Activated CD4-positive, alpha-beta T cell treated with anti-CD3 and anti-CD28 coated beads, Interleukin-2, amount 10 ng/mL, durations not matched to agents 24 days and 14 days (primary cell): ENCODE measurements at regions not wholly inside any gene's neighbourhood (a gene's known extent, or its start where the extent isn't known, plus 50 kb on each side); places are given as distances from the start of the nearest gene placed in this dataset.

Experiments used
- DNase-seq: peaks from one replicate; pipeline ENCODE4 v3.0.0; 2022
- H3K27ac Mint-ChIP-seq: one replicate; pipeline ENCODE4 v1.8.0; 2022; ENCODE audit warnings: mild to moderate bottlenecking, mixed read lengths
- H3K27me3 Mint-ChIP-seq: one replicate; pipeline ENCODE4 v1.8.0; 2022; ENCODE audit warnings: mixed read lengths
- H3K36me3 Mint-ChIP-seq: one replicate; pipeline ENCODE4 v1.8.0; 2022; ENCODE audit warnings: low read depth, mild to moderate bottlenecking, mixed read lengths
- H3K4me1 Mint-ChIP-seq: one replicate; pipeline ENCODE4 v1.8.0; 2021; ENCODE audit warnings: mixed read lengths
- H3K4me3 Mint-ChIP-seq: one replicate; pipeline ENCODE4 v1.8.0; 2022; ENCODE audit warnings: mild to moderate bottlenecking, moderate library complexity, mixed read lengths
- H3K9me3 Mint-ChIP-seq: one replicate; pipeline ENCODE4 v1.8.0; 2021; ENCODE audit warnings: mixed read lengths
- intact Hi-C: fragments of 100-400 bp; cut with micrococcal nuclease; formaldehyde crosslinking; loops from one replicate; pipeline ENCODE4 v1.15.1; 2023

- DNase-seq, result no peak
- Mint-ChIP-seq H3K4me1 (peaks cover 6% of the 10 kb centered on the region), H3K36me3 (no peaks in the 10 kb centered on the region), H3K27ac (no peak overlapping the region), H3K27me3 (no peaks in the 10 kb centered on the region), H3K9me3 (peaks cover 3% of the 10 kb centered on the region), H3K4me3 (no peak overlapping the region)
- intact Hi-C loops, result no loop called here
Measured at GRCh38 chr3:153693207-153693606, 428.0 kb upstream of the ARHGEF26 start.

- no peaks in the 10 kb centered on the region for H3K36me3 Mint-ChIP-seq
- H3K27ac Mint-ChIP-seq, result no peak overlapping the region
- H3K27me3 Mint-ChIP-seq, result peaks cover 7% of the 10 kb centered on the region
- H3K4me1 Mint-ChIP-seq, result no peaks in the 10 kb centered on the region
- H3K9me3 Mint-ChIP-seq, result peaks cover 4% of the 10 kb centered on the region
- no peak overlapping the region for H3K4me3 Mint-ChIP-seq
- no peak for DNase-seq
- intact Hi-C loops, result no loop called here
Measured at GRCh38 chr3:153702106-153702505, 419.1 kb upstream of the ARHGEF26 start.

- H3K4me3 Mint-ChIP-seq, result no peak overlapping the region
- H3K27ac Mint-ChIP-seq, result no peak overlapping the region
- H3K9me3 Mint-ChIP-seq, result peaks cover 4% of the 10 kb centered on the region
- H3K27me3 Mint-ChIP-seq, result peaks cover 7% of the 10 kb centered on the region
- intact Hi-C loops, result no loop called here
- no peaks in the 10 kb centered on the region for H3K4me1 Mint-ChIP-seq
- no peak for DNase-seq
- no peaks in the 10 kb centered on the region for H3K36me3 Mint-ChIP-seq
Measured at GRCh38 chr3:153704115-153704514, 417.1 kb upstream of the ARHGEF26 start.

GRCh38 chr3:153706706-153707105 lies 414.5 kb upstream of the ARHGEF26 start:
- Mint-ChIP-seq H3K36me3 (no peaks in the 10 kb centered on the region), H3K27ac (no peak overlapping the region), H3K27me3 (peaks cover 7% of the 10 kb centered on the region), H3K4me1 (no peaks in the 10 kb centered on the region), H3K4me3 (no peak overlapping the region), H3K9me3 (peaks cover 4% of the 10 kb centered on the region)
- no peak for DNase-seq
- intact Hi-C loops, result no loop called here

- no peaks in the 10 kb centered on the region for H3K4me1 Mint-ChIP-seq
- no peak for DNase-seq
- no peaks in the 10 kb centered on the region for H3K9me3 Mint-ChIP-seq
- H3K4me3 Mint-ChIP-seq, result no peak overlapping the region
- intact Hi-C loops, result no loop called here
- H3K36me3 Mint-ChIP-seq, result no peaks in the 10 kb centered on the region
- H3K27me3 Mint-ChIP-seq, result peaks cover 12% of the 10 kb centered on the region
- H3K27ac Mint-ChIP-seq, result no peak overlapping the region
Measured at GRCh38 chr3:153714016-153714415, 407.2 kb upstream of the ARHGEF26 start.

- Mint-ChIP-seq H3K9me3 (no peaks in the 10 kb centered on the region), H3K27ac (no peak overlapping the region), H3K27me3 (peaks cover 10% of the 10 kb centered on the region), H3K4me3 (no peak overlapping the region), H3K36me3 (no peaks in the 10 kb centered on the region), H3K4me1 (no peaks in the 10 kb centered on the region)
- intact Hi-C loops, result no loop called here
- no peak for DNase-seq
Measured at GRCh38 chr3:153714588-153715290, 406.5 kb upstream of the ARHGEF26 start.

GRCh38 chr3:153722157-153722556 lies 399.0 kb upstream of the ARHGEF26 start:
- H3K4me3 Mint-ChIP-seq, result no peak overlapping the region
- H3K9me3 Mint-ChIP-seq, result no peaks in the 10 kb centered on the region
- H3K27me3 Mint-ChIP-seq, result peaks cover 7% of the 10 kb centered on the region
- no peak for DNase-seq
- H3K27ac Mint-ChIP-seq, result no peak overlapping the region
- no peaks in the 10 kb centered on the region for H3K4me1 Mint-ChIP-seq
- intact Hi-C loops, result no loop called here
- H3K36me3 Mint-ChIP-seq, result no peaks in the 10 kb centered on the region

- H3K9me3 Mint-ChIP-seq, result peaks cover 21% of the 10 kb centered on the region
- intact Hi-C loops, result no loop called here
- no peaks in the 10 kb centered on the region for H3K4me1 Mint-ChIP-seq
- peaks cover 4% of the 10 kb centered on the region for H3K27me3 Mint-ChIP-seq
- H3K36me3 Mint-ChIP-seq, result no peaks in the 10 kb centered on the region
- no peak overlapping the region for H3K27ac Mint-ChIP-seq
- DNase-seq, result no peak
- no peak overlapping the region for H3K4me3 Mint-ChIP-seq
Measured at GRCh38 chr3:153731071-153731470, 390.1 kb upstream of the ARHGEF26 start.

GRCh38 chr3:153734777-153735551 lies 386.2 kb upstream of the ARHGEF26 start:
- Mint-ChIP-seq H3K36me3 (no peaks in the 10 kb centered on the region), H3K27ac (no peak overlapping the region), H3K9me3 (peaks cover 25% of the 10 kb centered on the region), H3K27me3 (no peaks in the 10 kb centered on the region), H3K4me1 (no peaks in the 10 kb centered on the region), H3K4me3 (no peak overlapping the region)
- intact Hi-C loops, result no loop called here
- no peak for DNase-seq

- H3K9me3 Mint-ChIP-seq, result peaks cover 4% of the 10 kb centered on the region
Measured at GRCh38 chr3:153740109-153740508, 381.1 kb upstream of the ARHGEF26 start.

GRCh38 chr3:153744889-153745288 lies 376.3 kb upstream of the ARHGEF26 start:
- no peaks in the 10 kb centered on the region for H3K4me1 Mint-ChIP-seq
- H3K27me3 Mint-ChIP-seq, result peaks cover 4% of the 10 kb centered on the region
- no peak overlapping the region for H3K27ac Mint-ChIP-seq

More at GRCh38 chr3:153740109-153740508, 381.1 kb upstream of the ARHGEF26 start:
- Mint-ChIP-seq H3K27ac (no peak overlapping the region), H3K4me1 (no peaks in the 10 kb centered on the region), H3K27me3 (no peaks in the 10 kb centered on the region), H3K36me3 (no peaks in the 10 kb centered on the region), H3K4me3 (no peak overlapping the region)
- intact Hi-C loops, result no loop called here
- no peak for DNase-seq

GRCh38 chr3:153746211-153746610 lies 375.0 kb upstream of the ARHGEF26 start:
- Mint-ChIP-seq H3K4me3 (no peak overlapping the region), H3K27me3 (peaks cover 4% of the 10 kb centered on the region), H3K4me1 (no peaks in the 10 kb centered on the region), H3K9me3 (no peaks in the 10 kb centered on the region), H3K36me3 (no peaks in the 10 kb centered on the region), H3K27ac (no peak overlapping the region)
- intact Hi-C loops, result no loop called here
- DNase-seq, result no peak

More at GRCh38 chr3:153744889-153745288, 376.3 kb upstream of the ARHGEF26 start:
- intact Hi-C loops, result no loop called here
- no peak for DNase-seq
- Mint-ChIP-seq H3K9me3 (no peaks in the 10 kb centered on the region), H3K36me3 (no peaks in the 10 kb centered on the region), H3K4me3 (no peak overlapping the region)

GRCh38 chr3:153749070-153749610 lies 372.1 kb upstream of the ARHGEF26 start:
- Mint-ChIP-seq H3K27ac (no peak overlapping the region), H3K9me3 (no peaks in the 10 kb centered on the region), H3K36me3 (no peaks in the 10 kb centered on the region), H3K4me3 (no peak overlapping the region), H3K27me3 (peaks cover 4% of the 10 kb centered on the region), H3K4me1 (no peaks in the 10 kb centered on the region)
- no peak for DNase-seq
- intact Hi-C loops, result no loop called here

- no peaks in the 10 kb centered on the region for H3K36me3 Mint-ChIP-seq
- H3K9me3 Mint-ChIP-seq, result no peaks in the 10 kb centered on the region
- intact Hi-C loops, result no loop called here
- DNase-seq, result no peak
- no peaks in the 10 kb centered on the region for H3K4me1 Mint-ChIP-seq
- H3K27ac Mint-ChIP-seq, result no peak overlapping the region
- H3K27me3 Mint-ChIP-seq, result peaks cover 2% of the 10 kb centered on the region
- no peak overlapping the region for H3K4me3 Mint-ChIP-seq
Measured at GRCh38 chr3:153752405-153753027, 368.7 kb upstream of the ARHGEF26 start.
